Smooth muscle cell of the brain vasculature (primary cell): ENCODE measurements at regions not wholly inside any gene's neighbourhood (a gene's known extent, or its start where the extent isn't known, plus 50 kb on each side); places are given as distances from the start of the nearest gene placed in this dataset.

Experiments used
- DNase-seq: peaks from one replicate; pipeline ENCODE4 v3.0.0-alpha.2; 2012; ENCODE audit warnings: low read depth, low spot score

GRCh38 chr5:2206293-2207108 lies 323.8 kb upstream of the IRX4 start:
- DNase-seq: no peak

GRCh38 chr5:2205596-2206226 lies 323.0 kb upstream of the IRX4 start:
- no peak for DNase-seq

GRCh38 chr5:2205185-2205585 lies 322.5 kb upstream of the IRX4 start:
- no peak for DNase-seq

- no peak for DNase-seq
Measured at GRCh38 chr5:2204366-2205184, 321.9 kb upstream of the IRX4 start.

- no peak for DNase-seq
Measured at GRCh38 chr5:2203774-2204173, 321.0 kb upstream of the IRX4 start.

DNA sequence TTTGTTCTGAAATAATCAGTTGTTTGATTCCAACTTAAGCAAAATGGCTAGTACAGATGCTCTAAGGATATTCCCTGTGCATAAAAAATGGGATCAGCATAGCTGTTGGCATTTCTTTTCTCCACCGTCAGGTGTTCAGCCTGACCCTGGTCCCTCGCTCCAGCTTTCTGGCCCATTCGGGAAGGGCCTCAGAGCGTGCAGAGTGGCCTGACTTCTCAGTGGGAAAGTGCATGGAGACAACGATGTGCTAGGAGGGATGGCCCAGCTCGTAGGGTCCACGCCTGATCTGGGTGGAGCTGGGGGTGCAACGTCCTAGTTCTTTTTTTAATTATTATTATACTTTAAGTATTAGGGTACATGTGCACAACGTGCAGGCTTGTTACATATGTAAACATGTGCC lies 319.1 kb upstream of the IRX4 start:
- DNase-seq: no peak

DNA sequence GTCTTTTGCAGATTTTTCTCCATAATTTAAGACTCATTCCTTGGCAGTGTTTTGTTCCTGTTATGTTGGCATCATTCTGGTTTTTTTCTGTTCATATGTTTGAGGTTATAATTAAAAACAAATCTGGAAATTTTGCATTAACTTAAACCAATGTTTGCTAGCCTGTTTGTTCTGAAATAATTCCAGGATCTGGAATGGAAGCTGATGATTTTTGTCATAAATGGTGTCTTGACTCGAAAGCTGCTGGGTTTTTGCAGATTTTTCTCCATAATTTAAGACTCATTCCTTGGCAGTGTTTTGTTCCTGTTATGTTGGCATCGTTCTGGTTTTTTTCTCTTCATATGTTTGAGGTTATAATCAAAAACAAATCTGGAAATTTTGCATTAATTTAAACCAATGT lies 318.7 kb upstream of the IRX4 start:
- DNase-seq: no peak

- no peak for DNase-seq
Measured at GRCh38 chr5:2201011-2201410, 318.3 kb upstream of the IRX4 start.

DNA sequence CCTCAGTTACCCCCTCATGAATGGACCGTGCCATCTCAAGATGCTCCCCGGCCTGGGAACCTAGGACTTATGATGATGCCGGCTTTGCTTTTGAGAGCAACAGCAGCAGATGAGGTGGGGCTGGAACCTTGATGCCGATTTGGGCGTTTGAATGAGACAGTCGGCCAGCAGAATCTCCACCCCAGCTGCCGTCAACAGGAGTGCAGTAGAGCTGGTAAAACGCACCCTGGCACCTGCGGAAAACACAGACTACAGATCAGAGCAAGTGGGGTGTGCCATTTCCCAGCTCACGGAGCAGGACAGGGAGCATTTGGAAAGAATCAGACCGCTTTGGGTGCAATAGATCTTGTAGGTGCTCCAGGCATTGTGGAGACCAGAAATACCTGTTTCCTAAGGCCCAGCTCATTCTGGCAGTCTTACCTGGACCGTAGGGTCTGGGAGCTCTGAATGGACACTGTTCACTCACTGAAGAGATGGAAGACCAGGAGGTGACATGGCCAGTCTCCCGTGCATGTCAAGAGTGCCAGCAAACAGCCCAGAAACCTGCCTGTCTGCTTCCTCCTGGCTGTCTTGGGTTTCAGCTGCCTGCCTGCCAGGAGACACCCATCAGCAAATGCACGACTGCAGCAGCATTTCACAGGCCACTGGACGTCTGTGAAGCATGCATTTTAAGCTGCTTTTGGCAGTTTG lies 317.7 kb upstream of the IRX4 start:
- no peak for DNase-seq

GRCh38 chr5:2199697-2200096 lies 317.0 kb upstream of the IRX4 start:
- DNase-seq: no peak

GRCh38 chr5:2196989-2197619 lies 314.4 kb upstream of the IRX4 start:
- no peak for DNase-seq

DNA sequence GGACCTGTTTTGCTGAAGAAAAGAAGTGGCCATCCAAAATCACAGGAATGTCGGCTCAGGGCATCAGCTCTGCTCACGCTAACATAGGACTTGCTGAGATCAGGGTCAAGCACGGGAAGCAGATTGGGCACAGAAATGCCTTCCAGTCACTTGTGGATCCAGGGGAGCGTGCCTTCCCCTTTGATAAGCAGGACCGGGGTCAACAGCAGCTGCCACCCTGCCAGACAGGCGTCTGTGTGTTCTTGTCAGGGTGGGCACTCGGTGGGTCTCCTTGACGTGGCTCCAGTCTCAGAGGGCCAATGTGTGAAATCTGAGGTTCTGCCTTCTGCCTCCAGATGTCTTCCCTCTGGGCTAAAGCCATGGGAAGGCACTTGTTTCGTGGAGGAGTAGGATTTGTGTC lies 313.7 kb upstream of the IRX4 start:
- DNase-seq: no peak

GRCh38 chr5:2194949-2195348 lies 312.2 kb upstream of the IRX4 start:
- no peak for DNase-seq

GRCh38 chr5:2194236-2194555 lies 311.5 kb upstream of the IRX4 start:
- no peak for DNase-seq

- DNase-seq: no peak
Measured at GRCh38 chr5:2193542-2194235, 311.0 kb upstream of the IRX4 start.

GRCh38 chr5:2193142-2193541 lies 310.4 kb upstream of the IRX4 start:
- DNase-seq: no peak

DNA sequence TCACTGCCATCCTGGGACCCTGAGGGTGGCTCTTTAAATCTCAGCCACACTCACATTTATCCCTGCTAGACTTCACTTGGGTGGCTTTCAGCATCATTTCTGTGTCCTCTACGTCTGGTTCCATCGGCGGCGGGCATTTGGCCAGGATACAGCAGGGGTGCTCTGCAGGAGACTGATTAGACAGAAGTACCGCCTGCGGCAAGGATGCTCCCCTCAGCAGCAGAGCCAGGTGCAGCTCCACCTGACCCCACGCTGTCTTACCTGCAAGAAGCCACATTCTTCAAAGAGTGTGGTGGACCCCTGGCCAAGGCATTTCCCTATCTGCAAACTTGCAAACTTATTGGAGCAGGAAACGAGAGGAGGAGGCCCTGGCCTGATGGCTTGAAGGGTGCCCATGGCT lies 309.8 kb upstream of the IRX4 start:
- DNase-seq: no peak

DNA sequence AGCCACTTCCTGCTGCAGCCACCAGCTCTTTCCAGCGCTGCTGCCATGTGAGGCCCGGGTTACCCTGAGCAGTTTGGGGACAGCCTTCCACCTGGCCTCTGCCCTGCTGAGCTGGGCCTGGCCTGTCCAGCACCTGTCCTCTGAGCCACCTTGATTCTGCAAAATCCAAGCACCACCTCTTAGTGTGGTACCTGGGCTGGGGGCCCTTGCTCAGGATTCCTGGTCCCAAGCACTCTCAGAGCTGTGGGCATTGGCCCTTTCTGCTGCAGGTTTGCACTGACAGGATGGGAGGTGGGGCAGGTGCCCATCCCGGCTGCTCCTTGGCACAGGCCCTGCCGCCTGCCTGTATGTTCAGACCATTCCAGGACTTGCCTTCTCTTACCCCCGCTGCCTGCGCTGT lies 309.2 kb upstream of the IRX4 start:
- no peak for DNase-seq

DNA sequence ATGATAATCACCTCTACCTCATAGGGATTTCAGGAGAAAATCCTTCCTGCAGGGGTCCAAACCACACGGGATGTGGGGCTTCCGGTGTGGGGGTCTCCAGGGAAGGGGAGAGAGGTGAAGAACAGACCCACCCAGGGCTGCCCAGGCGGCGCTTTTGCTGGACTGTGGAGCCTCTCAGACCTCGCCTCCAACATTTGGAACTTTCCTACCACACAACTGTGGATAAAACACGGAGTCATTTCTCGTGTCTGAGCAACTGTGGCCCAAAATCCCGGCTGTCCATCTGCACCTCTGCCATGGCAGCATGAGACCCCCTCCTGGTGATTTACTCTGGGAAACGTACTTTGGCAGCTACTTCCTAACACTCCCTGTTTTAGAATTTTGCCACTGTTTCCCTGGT lies 307.8 kb upstream of the IRX4 start:
- no peak for DNase-seq

GRCh38 chr5:2188661-2189060 lies 305.9 kb upstream of the IRX4 start:
- DNase-seq: no peak

DNA sequence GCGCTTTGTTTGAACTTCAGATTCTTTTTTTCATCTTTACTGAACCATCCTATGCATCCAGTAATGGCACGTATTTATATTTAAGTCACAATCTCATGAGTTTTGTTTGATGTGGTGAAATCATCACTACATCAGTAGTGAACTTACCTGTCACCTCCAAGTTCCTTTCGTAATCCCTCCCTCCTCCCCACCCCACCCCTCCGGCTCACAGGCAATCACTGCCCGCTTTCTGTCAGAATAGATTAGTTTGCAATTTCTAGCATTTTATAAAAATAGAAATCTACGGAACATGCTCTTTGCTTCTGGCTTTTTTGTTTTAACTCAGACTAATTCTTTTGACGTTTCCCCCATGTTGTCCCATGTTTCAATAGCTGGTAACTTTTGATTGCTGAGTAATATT lies 305.4 kb upstream of the IRX4 start:
- no peak for DNase-seq
